ENCODE measurements at regions not wholly inside any gene's neighbourhood (a gene's known extent, or its start where the extent isn't known, plus 50 kb on each side); places are given as distances from the start of the nearest gene placed in this dataset.
A peak's percentile ranks its signal among the peaks of the same experiment; 100 is the strongest.

DNA sequence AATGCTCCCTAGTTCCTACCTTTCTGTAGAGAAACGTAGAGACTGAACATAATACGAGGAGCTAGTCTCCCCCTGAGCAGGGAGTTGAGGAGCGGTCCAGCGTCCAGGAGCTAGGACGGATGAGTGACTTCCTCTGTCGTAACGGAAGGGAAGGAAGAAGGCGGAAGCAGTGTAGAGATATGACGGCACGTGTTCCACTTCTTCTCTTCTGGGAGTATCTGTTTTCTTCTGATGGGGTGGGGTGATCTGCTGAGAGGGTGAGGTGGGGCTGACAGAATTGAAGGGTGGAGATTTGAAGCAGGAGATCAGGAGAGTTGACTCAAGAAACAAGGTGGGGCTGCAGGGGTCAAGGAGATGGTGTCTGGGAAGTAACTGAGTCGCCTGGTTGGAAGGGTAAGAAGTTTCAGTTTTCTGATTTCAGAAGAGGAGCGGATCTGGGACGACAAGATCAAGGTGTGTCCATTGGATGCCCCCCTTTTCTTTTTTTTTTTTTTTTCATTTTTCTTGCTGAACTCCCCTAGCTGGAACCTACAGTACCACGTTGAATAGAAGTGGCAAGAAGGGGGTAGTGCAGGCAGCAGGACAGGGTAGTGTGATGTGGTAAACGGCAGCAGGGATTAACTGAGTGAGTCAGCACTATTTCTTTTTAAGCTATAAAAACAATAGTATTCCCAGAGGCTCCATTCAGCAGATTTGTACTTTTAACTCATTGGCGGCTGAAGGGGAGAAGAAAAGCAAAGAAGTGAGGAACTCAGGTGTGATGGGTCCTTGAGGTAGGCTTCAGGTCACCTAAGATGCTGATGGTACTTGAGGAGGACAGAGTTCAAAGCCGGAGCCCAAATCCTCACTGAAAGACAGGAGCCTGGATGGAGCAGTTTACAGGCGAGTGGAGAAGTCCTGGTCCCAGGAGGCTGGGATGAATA is 50.8 kb upstream of the SETD7 start:
- no peaks in the 10 kb centered on the region for H3K9me3 ChIP-seq (ENCODE audit: insufficient read depth, low read depth, low read length)
- peaks cover 16% of the 10 kb centered on the region for H3K4me1 ChIP-seq (ENCODE audit: insufficient read depth, low read length, poor library complexity, severe bottlenecking)
- peak overlapping the region; percentile 82 for H2AFZ ChIP-seq (ENCODE audit: low read length)
- H3K9me2 ChIP-seq (replicated peaks; ENCODE audit: low read depth, low read length): no peaks in the 10 kb centered on the region
- H3K36me3 ChIP-seq (ENCODE audit: insufficient read depth, low read length): no peaks in the 10 kb centered on the region
- no peaks in the 10 kb centered on the region for H4K20me1 ChIP-seq (ENCODE audit: insufficient read depth, low read length, poor library complexity, severe bottlenecking)
- TF ChIP-seq, protein P1, sequence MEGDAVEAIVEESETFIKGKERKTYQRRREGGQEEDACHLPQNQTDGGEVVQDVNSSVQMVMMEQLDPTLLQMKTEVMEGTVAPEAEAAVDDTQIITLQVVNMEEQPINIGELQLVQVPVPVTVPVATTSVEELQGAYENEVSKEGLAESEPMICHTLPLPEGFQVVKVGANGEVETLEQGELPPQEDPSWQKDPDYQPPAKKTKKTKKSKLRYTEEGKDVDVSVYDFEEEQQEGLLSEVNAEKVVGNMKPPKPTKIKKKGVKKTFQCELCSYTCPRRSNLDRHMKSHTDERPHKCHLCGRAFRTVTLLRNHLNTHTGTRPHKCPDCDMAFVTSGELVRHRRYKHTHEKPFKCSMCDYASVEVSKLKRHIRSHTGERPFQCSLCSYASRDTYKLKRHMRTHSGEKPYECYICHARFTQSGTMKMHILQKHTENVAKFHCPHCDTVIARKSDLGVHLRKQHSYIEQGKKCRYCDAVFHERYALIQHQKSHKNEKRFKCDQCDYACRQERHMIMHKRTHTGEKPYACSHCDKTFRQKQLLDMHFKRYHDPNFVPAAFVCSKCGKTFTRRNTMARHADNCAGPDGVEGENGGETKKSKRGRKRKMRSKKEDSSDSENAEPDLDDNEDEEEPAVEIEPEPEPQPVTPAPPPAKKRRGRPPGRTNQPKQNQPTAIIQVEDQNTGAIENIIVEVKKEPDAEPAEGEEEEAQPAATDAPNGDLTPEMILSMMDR (conservative IDR thresholded peaks at IDR 0.05; ENCODE audit: low read length): peak; percentile 44
- no peak for TF ChIP-seq EZH2phosphoT487 (IDR thresholded peaks at IDR 0.05; ENCODE audit: borderline replicate concordance)
- no peaks in the 10 kb centered on the region for H3K79me2 ChIP-seq (ENCODE audit: insufficient read depth, low read length)
- peak overlapping the region; percentile 67 for H3K4me2 ChIP-seq (ENCODE audit: low read depth, low read length, poor library complexity, severe bottlenecking)
- peak overlapping the region; percentile 67 for H3K4me3 ChIP-seq (ENCODE audit: low read length, poor library complexity, severe bottlenecking)
- H3K27me3 ChIP-seq (ENCODE audit: insufficient read depth, low read length, poor library complexity, severe bottlenecking): no peaks in the 10 kb centered on the region
- H3F3A ChIP-seq (ENCODE audit: low read depth): no peaks in the 10 kb centered on the region
- peak overlapping the region; percentile 55 for H3K9ac ChIP-seq (ENCODE audit: low read depth, low read length, poor library complexity, severe bottlenecking)

DNA sequence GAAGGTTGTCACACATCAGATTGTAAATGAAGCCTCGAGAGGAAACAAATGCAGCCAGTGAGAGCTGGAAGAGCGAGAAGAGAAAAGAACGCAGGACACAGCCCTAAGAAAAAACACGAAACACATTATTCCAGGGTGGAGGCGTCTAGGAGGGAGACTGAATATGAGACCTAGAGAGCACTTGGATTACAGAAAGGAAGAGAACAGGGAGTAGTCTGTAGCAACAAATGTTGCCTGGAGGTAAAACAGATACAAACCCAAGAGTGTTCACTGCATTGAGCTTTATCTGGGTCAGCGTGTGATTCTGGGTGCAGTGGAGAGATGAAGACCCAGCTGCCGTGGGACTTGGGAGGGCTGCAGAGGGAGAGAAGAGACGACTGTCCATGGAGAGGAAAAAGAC is 50.1 kb upstream of the SETD7 start:
- TF ChIP-seq EZH2phosphoT487 (IDR thresholded peaks at IDR 0.05; ENCODE audit: borderline replicate concordance): no peak
- TF ChIP-seq, protein P1 (conservative IDR thresholded peaks at IDR 0.05; ENCODE audit: low read length): no peak
- Histone ChIP-seq H2AFZ (ENCODE audit: low read length) (peak overlapping the region; percentile 82), H3K4me1 (ENCODE audit: insufficient read depth, low read length, poor library complexity, severe bottlenecking) (peaks cover 16% of the 10 kb centered on the region), H3K36me3 (ENCODE audit: insufficient read depth, low read length) (no peaks in the 10 kb centered on the region), H3K4me3 (ENCODE audit: low read length, poor library complexity, severe bottlenecking) (peak overlapping the region; percentile 67), H3K27me3 (ENCODE audit: insufficient read depth, low read length, poor library complexity, severe bottlenecking) (no peaks in the 10 kb centered on the region), H4K20me1 (ENCODE audit: insufficient read depth, low read length, poor library complexity, severe bottlenecking) (no peaks in the 10 kb centered on the region), H3K9ac (ENCODE audit: low read depth, low read length, poor library complexity, severe bottlenecking) (peak overlapping the region; percentile 55), H3K9me2 (replicated peaks; ENCODE audit: low read depth, low read length) (no peaks in the 10 kb centered on the region), H3F3A (ENCODE audit: low read depth) (no peaks in the 10 kb centered on the region), H3K9me3 (ENCODE audit: insufficient read depth, low read depth, low read length) (no peaks in the 10 kb centered on the region), H3K4me2 (ENCODE audit: low read depth, low read length, poor library complexity, severe bottlenecking) (peak overlapping the region; percentile 67), H3K79me2 (ENCODE audit: insufficient read depth, low read length) (no peaks in the 10 kb centered on the region)

Data from Loucy (cell line).